GM19455 (cell line): ENCODE measurements at regions not wholly inside any gene's neighbourhood (a gene's known extent, or its start where the extent isn't known, plus 50 kb on each side); places are given as distances from the start of the nearest gene placed in this dataset.
"Not testable (repeated sequence)": the region's sequence is repeated elsewhere in the genome, so short reads cannot be mapped to it uniquely, and the experiment has no call there.

Experiments used
- ATAC-seq: cut with Tn5 transposase; IDR thresholded peaks from one replicate; pipeline ENCODE4 v1.9.1; 2021; ENCODE audit not compliant: unreplicated experiment

- ATAC-seq = no peak
These were observed 84.1 kb upstream of the RGPD4 start for GRCh38 chr2:107742460-107743027.

- ATAC-seq = no peak
These were observed 83.4 kb upstream of the RGPD4 start for GRCh38 chr2:107743274-107743673.

GRCh38 chr2:107745100-107745499, 81.6 kb upstream of the RGPD4 start:
- no peak for ATAC-seq

GRCh38 chr2:107746552-107747198, 80.0 kb upstream of the RGPD4 start:
- ATAC-seq = not testable (repeated sequence)

GRCh38 chr2:107747199-107747963, 79.3 kb upstream of the RGPD4 start:
- ATAC-seq = not testable (repeated sequence)

- ATAC-seq = no peak
These were observed 78.6 kb upstream of the RGPD4 start for GRCh38 chr2:107747964-107748583.

- ATAC-seq = no peak
These were observed 74.8 kb upstream of the RGPD4 start for GRCh38 chr2:107751936-107752335.

- not testable (repeated sequence) for ATAC-seq
These were observed 72.9 kb upstream of the RGPD4 start for GRCh38 chr2:107753806-107754205.

GRCh38 chr2:107757223-107757622, 69.5 kb upstream of the RGPD4 start:
- ATAC-seq = no peak

- no peak for ATAC-seq
These were observed 65.9 kb upstream of the RGPD4 start for GRCh38 chr2:107760620-107761364.

- ATAC-seq = no peak
These were observed 54.3 kb upstream of the RGPD4 start for GRCh38 chr2:107772353-107772752.

- no peak for ATAC-seq
These were observed 51.5 kb upstream of the RGPD4 start for GRCh38 chr2:107775211-107775610.

- ATAC-seq = no peak
These were observed 50.9 kb upstream of the RGPD4 start for GRCh38 chr2:107775791-107776190.

GRCh38 chr2:107776362-107776761, 50.3 kb upstream of the RGPD4 start:
- no peak for ATAC-seq
